ENCODE measurements at regions not wholly inside any gene's neighbourhood (a gene's known extent, or its start where the extent isn't known, plus 50 kb on each side); places are given as distances from the start of the nearest gene placed in this dataset.
"Not testable (repeated sequence)": the region's sequence is repeated elsewhere in the genome, so short reads cannot be mapped to it uniquely, and the experiment has no call there.

- Mint-ChIP-seq H3K27me3 (no peaks in the 10 kb centered on the region), H3K36me3 (ENCODE audit: low read depth) (no peaks in the 10 kb centered on the region), H3K4me1 (no peaks in the 10 kb centered on the region), H3K4me3 (no peak overlapping the region), H3K9me3 (peaks cover 3% of the 10 kb centered on the region), H3K27ac (no peak overlapping the region)
- no peak for DNase-seq
- ChIA-PET CTCF (no interaction called here), POLR2A (no interaction called here)
These were observed 1204.6 kb downstream of the OTOL1 start for GRCh38 chr3:162701211-162701610.

- CTCF ChIA-PET: no interaction called here
- POLR2A ChIA-PET: no interaction called here
- H3K27ac Mint-ChIP-seq: no peak overlapping the region
- no peak overlapping the region for H3K4me3 Mint-ChIP-seq
- H3K27me3 Mint-ChIP-seq: no peaks in the 10 kb centered on the region
- no peaks in the 10 kb centered on the region for H3K36me3 Mint-ChIP-seq (ENCODE audit: low read depth)
- H3K4me1 Mint-ChIP-seq: no peaks in the 10 kb centered on the region
- H3K9me3 Mint-ChIP-seq: peaks cover 3% of the 10 kb centered on the region
- no peak for DNase-seq
These were observed 1206.3 kb downstream of the OTOL1 start for GRCh38 chr3:162702768-162703385.

- Mint-ChIP-seq H3K4me3 (no peak overlapping the region), H3K4me1 (no peaks in the 10 kb centered on the region), H3K36me3 (ENCODE audit: low read depth) (no peaks in the 10 kb centered on the region), H3K27me3 (no peaks in the 10 kb centered on the region), H3K27ac (no peak overlapping the region), H3K9me3 (peaks cover 3% of the 10 kb centered on the region)
- ChIA-PET POLR2A (no interaction called here), CTCF (no interaction called here)
- DNase-seq: no peak
These were observed 1207.6 kb downstream of the OTOL1 start for GRCh38 chr3:162704238-162704637.

- H3K4me1 Mint-ChIP-seq: no peaks in the 10 kb centered on the region
- no peak for DNase-seq
- H3K36me3 Mint-ChIP-seq (ENCODE audit: low read depth): no peaks in the 10 kb centered on the region
- ChIA-PET POLR2A (no interaction called here), CTCF (interaction anchor here (0.5 kb wide), 1 partner anchor 28 kb away, joined by 3 read pairs; no protein-coding TSS in a partner anchor)
- peaks cover 3% of the 10 kb centered on the region for H3K9me3 Mint-ChIP-seq
- H3K4me3 Mint-ChIP-seq: no peak overlapping the region
- H3K27me3 Mint-ChIP-seq: no peaks in the 10 kb centered on the region
- H3K27ac Mint-ChIP-seq: no peak overlapping the region
These were observed 1208.3 kb downstream of the OTOL1 start for GRCh38 chr3:162704799-162705385.

- H3K4me1 Mint-ChIP-seq; H3K4me3 Mint-ChIP-seq; H3K27me3 Mint-ChIP-seq; DNase-seq; POLR2A ChIA-PET; H3K36me3 Mint-ChIP-seq (ENCODE audit: low read depth); H3K9me3 Mint-ChIP-seq; H3K27ac Mint-ChIP-seq; CTCF ChIA-PET: not testable (repeated sequence)
These were observed 1211.8 kb downstream of the OTOL1 start for GRCh38 chr3:162708394-162708793.

GRCh38 chr3:162708942-162709706 is 1212.5 kb downstream of the OTOL1 start:
- H3K36me3 Mint-ChIP-seq (ENCODE audit: low read depth); H3K4me1 Mint-ChIP-seq; H3K4me3 Mint-ChIP-seq; H3K27ac Mint-ChIP-seq; H3K27me3 Mint-ChIP-seq; CTCF ChIA-PET; H3K9me3 Mint-ChIP-seq; POLR2A ChIA-PET; DNase-seq: not testable (repeated sequence)

- H3K9me3 Mint-ChIP-seq: no peaks in the 10 kb centered on the region
- POLR2A ChIA-PET: no interaction called here
These were observed 1213.9 kb downstream of the OTOL1 start for GRCh38 chr3:162710332-162711112.

GRCh38 chr3:162717074-162717473 is 1220.5 kb downstream of the OTOL1 start:
- H3K4me1 Mint-ChIP-seq; H3K27ac Mint-ChIP-seq; H3K9me3 Mint-ChIP-seq; H3K4me3 Mint-ChIP-seq; H3K36me3 Mint-ChIP-seq (ENCODE audit: low read depth); DNase-seq; POLR2A ChIA-PET; H3K27me3 Mint-ChIP-seq; CTCF ChIA-PET: not testable (repeated sequence)

More at GRCh38 chr3:162710332-162711112, 1213.9 kb downstream of the OTOL1 start:
- CTCF ChIA-PET: no interaction called here
- no peaks in the 10 kb centered on the region for H3K36me3 Mint-ChIP-seq (ENCODE audit: low read depth)
- H3K27ac Mint-ChIP-seq: no peak overlapping the region
- no peaks in the 10 kb centered on the region for H3K27me3 Mint-ChIP-seq
- DNase-seq: no peak
- H3K4me1 Mint-ChIP-seq: no peaks in the 10 kb centered on the region
- H3K4me3 Mint-ChIP-seq: no peak overlapping the region

- Mint-ChIP-seq H3K9me3 (no peaks in the 10 kb centered on the region), H3K27ac (no peak overlapping the region), H3K36me3 (ENCODE audit: low read depth) (no peaks in the 10 kb centered on the region), H3K4me1 (no peaks in the 10 kb centered on the region), H3K4me3 (no peak overlapping the region), H3K27me3 (no peaks in the 10 kb centered on the region)
- POLR2A ChIA-PET: no interaction called here
- DNase-seq: no peak
- CTCF ChIA-PET: no interaction called here
These were observed 1222.1 kb downstream of the OTOL1 start for GRCh38 chr3:162718697-162719096.

- H3K4me3 Mint-ChIP-seq: no peak overlapping the region
- no peak for DNase-seq
- ChIA-PET CTCF (no interaction called here), POLR2A (no interaction called here)
- no peak overlapping the region for H3K27ac Mint-ChIP-seq
- H3K27me3 Mint-ChIP-seq: no peaks in the 10 kb centered on the region
- no peaks in the 10 kb centered on the region for H3K36me3 Mint-ChIP-seq (ENCODE audit: low read depth)
- H3K4me1 Mint-ChIP-seq: no peaks in the 10 kb centered on the region
- no peaks in the 10 kb centered on the region for H3K9me3 Mint-ChIP-seq
These were observed 1223.2 kb downstream of the OTOL1 start for GRCh38 chr3:162719684-162720341.

- no peaks in the 10 kb centered on the region for H3K27me3 Mint-ChIP-seq
- CTCF ChIA-PET: no interaction called here
- H3K4me3 Mint-ChIP-seq: no peak overlapping the region
- no peaks in the 10 kb centered on the region for H3K36me3 Mint-ChIP-seq (ENCODE audit: low read depth)
- no peaks in the 10 kb centered on the region for H3K9me3 Mint-ChIP-seq
- H3K4me1 Mint-ChIP-seq: no peaks in the 10 kb centered on the region
- no peak overlapping the region for H3K27ac Mint-ChIP-seq
- POLR2A ChIA-PET: no interaction called here
- no peak for DNase-seq
These were observed 1225.1 kb downstream of the OTOL1 start for GRCh38 chr3:162721736-162722135.

- Mint-ChIP-seq H3K4me3 (no peak overlapping the region), H3K27ac (no peak overlapping the region), H3K27me3 (no peaks in the 10 kb centered on the region), H3K9me3 (no peaks in the 10 kb centered on the region), H3K4me1 (no peaks in the 10 kb centered on the region), H3K36me3 (ENCODE audit: low read depth) (no peaks in the 10 kb centered on the region)
- CTCF ChIA-PET: no interaction called here
- no peak for DNase-seq
- POLR2A ChIA-PET: no interaction called here
These were observed 1225.7 kb downstream of the OTOL1 start for GRCh38 chr3:162722337-162722736.

GRCh38 chr3:162722796-162723195 is 1226.2 kb downstream of the OTOL1 start:
- DNase-seq; H3K27ac Mint-ChIP-seq; H3K36me3 Mint-ChIP-seq (ENCODE audit: low read depth); H3K4me1 Mint-ChIP-seq; H3K9me3 Mint-ChIP-seq; H3K27me3 Mint-ChIP-seq; POLR2A ChIA-PET; CTCF ChIA-PET; H3K4me3 Mint-ChIP-seq: not testable (repeated sequence)

All from activated CD4-positive, alpha-beta T cell treated with anti-CD3 and anti-CD28 coated beads, Interleukin-2, amount 10 ng/mL, durations not matched to agents 7 days and 5 days (primary cell).